ENCODE measurements at regions not wholly inside any gene's neighbourhood (a gene's known extent, or its start where the extent isn't known, plus 50 kb on each side); places are given as distances from the start of the nearest gene placed in this dataset.
"Not testable (repeated sequence)": the region's sequence is repeated elsewhere in the genome, so short reads cannot be mapped to it uniquely, and the experiment has no call there.

DNA sequence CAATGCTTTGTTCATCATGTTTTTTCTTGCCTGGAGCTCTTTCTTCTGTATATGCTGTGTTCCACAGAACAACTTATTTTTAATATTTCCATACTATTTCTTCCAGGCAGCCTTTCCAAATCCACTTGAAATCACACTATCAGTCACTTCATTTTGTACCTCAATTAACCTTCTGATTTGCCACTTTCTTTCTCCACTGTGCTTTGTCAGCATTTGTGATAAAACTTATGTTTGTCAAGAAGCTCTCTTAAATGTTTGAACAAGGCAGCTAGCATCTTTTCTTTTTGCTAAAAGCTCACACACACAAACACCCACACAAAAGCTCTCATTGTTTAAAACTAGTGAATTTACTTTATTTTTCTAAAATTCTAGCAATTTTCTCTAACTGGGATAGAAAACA, 2014.7 kb upstream of the RAG2 start:
- ChIA-PET CTCF (no interaction called here), POLR2A (no interaction called here)
- TF ChIP-seq SUZ12 (IDR thresholded peaks at IDR 0.05), result no peak
- TF ChIP-seq L3MBTL2 (conservative IDR thresholded peaks at IDR 0.05), result no peak
- no peak for TF ChIP-seq ARNT (IDR thresholded peaks at IDR 0.05)
- no peak for TF ChIP-seq SP1 (IDR thresholded peaks at IDR 0.05)
- DNase-seq (ENCODE audit: extremely low spot score), result no peak

DNA sequence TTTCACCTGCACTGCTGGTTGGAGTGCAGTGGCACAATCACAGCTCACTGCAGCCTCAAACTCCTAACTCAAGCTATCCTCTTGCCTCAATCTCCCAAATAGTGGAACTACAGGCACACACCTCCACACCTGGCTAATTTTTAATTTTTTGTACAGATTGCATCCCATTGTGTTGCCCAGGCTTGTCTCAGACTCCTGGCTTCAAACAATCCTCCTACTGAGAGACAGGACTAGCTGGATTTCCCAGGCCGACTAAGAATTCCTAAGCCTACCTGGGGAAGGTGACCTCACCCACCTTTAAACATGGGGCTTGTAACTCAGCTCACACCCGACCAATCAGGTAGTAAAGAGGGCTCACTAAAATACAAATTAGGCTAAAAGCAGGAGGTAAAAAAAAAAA, 2003.3 kb upstream of the RAG2 start:
- POLR2A ChIA-PET; CTCF ChIA-PET; DNase-seq (ENCODE audit: extremely low spot score): not testable (repeated sequence)

DNA sequence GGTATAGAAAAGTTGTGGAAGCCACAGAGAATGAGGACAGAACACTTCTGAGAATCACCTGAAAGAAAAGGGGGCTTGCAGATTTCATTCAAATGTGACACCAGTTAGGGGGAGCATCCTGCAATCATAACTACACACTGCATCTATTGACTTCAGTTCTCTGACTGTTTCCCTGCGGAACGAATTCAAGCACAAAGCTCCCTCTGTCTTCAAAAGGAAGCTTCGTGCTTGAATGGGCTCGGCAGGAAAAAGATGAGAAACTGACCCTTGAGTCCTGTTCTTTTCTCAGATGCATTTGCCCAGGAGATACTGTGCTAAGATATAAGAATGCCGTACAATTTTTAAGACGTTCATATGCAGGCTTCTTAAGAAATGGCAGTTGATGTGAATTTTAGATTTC, 2000.4 kb upstream of the RAG2 start:
- ChIA-PET CTCF (no interaction called here), POLR2A (no interaction called here)
- DNase-seq (ENCODE audit: extremely low spot score), result no peak
- no peak for TF ChIP-seq HDGF (IDR thresholded peaks at IDR 0.05; ENCODE audit: borderline replicate concordance)
- no peak for TF ChIP-seq ARNT (IDR thresholded peaks at IDR 0.05)
- TF ChIP-seq FOXM1 (IDR thresholded peaks at IDR 0.05; ENCODE audit: borderline replicate concordance), result no peak
- no peak for TF ChIP-seq LEF1 (IDR thresholded peaks at IDR 0.05; ENCODE audit: borderline replicate concordance)
- TF ChIP-seq CTBP1 (IDR thresholded peaks at IDR 0.05; ENCODE audit: borderline replicate concordance), result no peak
- no peak for TF ChIP-seq FOXA1 (IDR thresholded peaks at IDR 0.05)
- no peak for TF ChIP-seq SP1 (IDR thresholded peaks at IDR 0.05)
- TF ChIP-seq, protein P1, sequence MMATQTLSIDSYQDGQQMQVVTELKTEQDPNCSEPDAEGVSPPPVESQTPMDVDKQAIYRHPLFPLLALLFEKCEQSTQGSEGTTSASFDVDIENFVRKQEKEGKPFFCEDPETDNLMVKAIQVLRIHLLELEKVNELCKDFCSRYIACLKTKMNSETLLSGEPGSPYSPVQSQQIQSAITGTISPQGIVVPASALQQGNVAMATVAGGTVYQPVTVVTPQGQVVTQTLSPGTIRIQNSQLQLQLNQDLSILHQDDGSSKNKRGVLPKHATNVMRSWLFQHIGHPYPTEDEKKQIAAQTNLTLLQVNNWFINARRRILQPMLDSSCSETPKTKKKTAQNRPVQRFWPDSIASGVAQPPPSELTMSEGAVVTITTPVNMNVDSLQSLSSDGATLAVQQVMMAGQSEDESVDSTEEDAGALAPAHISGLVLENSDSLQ (IDR thresholded peaks at IDR 0.05), result no peak
- no peak for TF ChIP-seq FOXK2 (IDR thresholded peaks at IDR 0.05)
- no peak for TF ChIP-seq BHLHE40 (IDR thresholded peaks at IDR 0.05; ENCODE audit: borderline replicate concordance)
- no peak for TF ChIP-seq ELF4 (IDR thresholded peaks at IDR 0.05)
- TF ChIP-seq L3MBTL2 (conservative IDR thresholded peaks at IDR 0.05), result no peak
- TF ChIP-seq ZNF384 (IDR thresholded peaks at IDR 0.05), result no peak
- TF ChIP-seq SUZ12 (IDR thresholded peaks at IDR 0.05), result no peak
- no peak for TF ChIP-seq NFRKB (IDR thresholded peaks at IDR 0.05)
- no peak for TF ChIP-seq TARDBP (IDR thresholded peaks at IDR 0.05)

DNA sequence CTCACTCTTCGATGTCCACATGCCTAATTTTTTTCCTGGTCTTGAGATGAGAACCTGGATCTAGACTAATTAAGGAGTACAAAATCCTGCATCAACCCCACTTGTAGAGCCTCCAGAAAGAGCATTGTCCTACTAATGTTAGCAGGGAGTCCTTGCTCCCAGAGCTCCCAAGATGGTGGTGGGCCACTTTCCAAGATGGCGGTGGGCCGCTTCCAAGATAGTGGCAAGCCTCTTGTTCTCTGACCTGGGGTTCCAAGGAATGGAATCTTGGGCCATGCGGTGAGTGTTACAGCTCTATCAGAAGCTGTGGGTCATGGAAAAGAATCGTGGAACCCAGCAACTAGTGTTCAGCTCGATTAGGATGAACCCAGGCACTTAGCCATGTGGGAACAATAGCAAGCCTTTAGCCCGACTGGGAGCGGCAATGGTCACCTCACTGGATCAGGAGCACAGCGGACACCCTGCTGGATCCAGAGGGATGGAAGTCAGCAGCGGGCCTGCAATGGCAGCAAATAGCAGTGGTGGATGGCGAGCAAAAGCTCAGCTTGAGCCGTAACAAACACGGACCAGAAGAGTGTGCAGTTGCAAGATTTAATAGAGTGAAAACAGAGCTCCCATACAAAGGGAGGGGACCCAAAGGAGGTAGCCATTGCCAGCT, 1997.5 kb upstream of the RAG2 start:
- POLR2A ChIA-PET; CTCF ChIA-PET; DNase-seq (ENCODE audit: extremely low spot score): not testable (repeated sequence)

DNA sequence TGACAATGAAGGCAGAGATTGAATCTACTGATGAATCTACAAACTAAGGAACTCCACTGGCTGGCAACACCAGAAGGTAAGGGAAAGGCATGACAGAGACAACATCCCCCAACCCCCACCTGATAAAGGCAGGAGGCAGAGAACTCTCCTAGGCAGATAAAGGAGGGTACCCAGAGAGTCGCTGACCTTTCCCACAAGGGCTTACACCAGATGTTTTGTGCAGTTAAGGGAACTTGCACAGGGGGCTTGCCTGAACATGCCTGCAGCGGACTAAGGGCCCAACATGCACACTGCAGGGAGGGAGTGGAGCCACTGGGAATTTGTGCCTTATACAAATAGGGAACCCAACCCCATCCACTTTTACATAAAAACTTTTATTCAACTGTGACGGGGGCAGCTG, 1996.9 kb upstream of the RAG2 start:
- POLR2A ChIA-PET, result no interaction called here
- no peak for DNase-seq (ENCODE audit: extremely low spot score)

DNA sequence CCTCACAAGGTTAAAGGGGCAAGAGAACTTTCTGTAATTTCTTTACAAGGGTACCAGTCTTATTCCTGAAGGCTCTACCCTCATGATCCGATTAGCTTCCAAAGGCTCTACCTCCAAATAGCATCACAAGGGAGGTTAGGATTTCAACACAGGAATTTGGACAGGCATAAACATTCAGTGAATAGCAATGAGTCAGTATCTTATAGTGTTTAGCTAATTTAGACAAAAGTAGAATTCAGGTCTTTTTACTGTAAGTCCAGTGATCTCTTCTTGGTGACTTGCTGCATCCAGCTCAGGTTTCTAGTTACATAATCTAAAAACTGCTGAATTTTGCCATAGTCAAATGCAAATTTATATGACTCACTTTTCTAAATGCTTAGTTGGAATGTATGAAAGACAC, 1995.6 kb upstream of the RAG2 start:
- ChIA-PET POLR2A (no interaction called here), CTCF (interaction anchor here (0.6 kb wide), 1 partner anchor 1489 kb away, joined by 6 read pairs; no protein-coding TSS in a partner anchor)

More for the DNA sequence above, 1996.9 kb upstream of the RAG2 start:
- no peak for TF ChIP-seq FOXK2 (IDR thresholded peaks at IDR 0.05)
- TF ChIP-seq LEF1 (IDR thresholded peaks at IDR 0.05; ENCODE audit: borderline replicate concordance), result no peak
- no peak for TF ChIP-seq BHLHE40 (IDR thresholded peaks at IDR 0.05; ENCODE audit: borderline replicate concordance)
- TF ChIP-seq ZNF384 (IDR thresholded peaks at IDR 0.05), result no peak
- TF ChIP-seq, protein P1 (IDR thresholded peaks at IDR 0.05), result no peak
- TF ChIP-seq ARNT (IDR thresholded peaks at IDR 0.05), result no peak
- TF ChIP-seq FOXA1 (IDR thresholded peaks at IDR 0.05), result no peak
- TF ChIP-seq HDGF (IDR thresholded peaks at IDR 0.05; ENCODE audit: borderline replicate concordance), result no peak
- TF ChIP-seq TARDBP (IDR thresholded peaks at IDR 0.05), result no peak
- TF ChIP-seq FOXM1 (IDR thresholded peaks at IDR 0.05; ENCODE audit: borderline replicate concordance), result no peak
- no peak for TF ChIP-seq ELF4 (IDR thresholded peaks at IDR 0.05)
- TF ChIP-seq SP1 (IDR thresholded peaks at IDR 0.05), result no peak
- TF ChIP-seq NFRKB (IDR thresholded peaks at IDR 0.05), result no peak
- TF ChIP-seq SUZ12 (IDR thresholded peaks at IDR 0.05), result no peak
- TF ChIP-seq L3MBTL2 (conservative IDR thresholded peaks at IDR 0.05), result no peak
- TF ChIP-seq CTBP1 (IDR thresholded peaks at IDR 0.05; ENCODE audit: borderline replicate concordance), result no peak
- CTCF ChIA-PET, result no interaction called here

DNA sequence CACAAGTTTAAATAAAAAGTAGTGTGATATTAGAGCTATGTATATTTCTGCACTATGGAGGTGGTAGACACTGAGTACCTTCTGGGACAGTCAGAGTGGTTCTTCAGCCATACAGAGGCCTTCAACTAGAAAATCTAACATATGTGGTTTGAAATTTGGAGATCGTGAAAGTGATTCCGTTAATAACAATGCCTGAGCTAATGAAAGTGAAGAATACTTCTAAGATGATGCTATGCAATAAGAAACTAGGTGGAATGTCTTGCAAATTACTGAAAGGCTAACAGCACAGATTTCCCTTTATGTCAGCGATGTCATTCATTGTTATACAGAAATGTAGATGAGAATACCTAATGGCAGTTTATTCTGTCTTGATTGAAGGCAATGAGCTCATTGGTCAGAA, 1984.7 kb upstream of the RAG2 start:
- no peak for DNase-seq (ENCODE audit: extremely low spot score)
- no peak for TF ChIP-seq NFRKB (IDR thresholded peaks at IDR 0.05)
- TF ChIP-seq L3MBTL2 (conservative IDR thresholded peaks at IDR 0.05), result no peak
- no peak for TF ChIP-seq TARDBP (IDR thresholded peaks at IDR 0.05)
- no peak for TF ChIP-seq ELF4 (IDR thresholded peaks at IDR 0.05)
- TF ChIP-seq BHLHE40 (IDR thresholded peaks at IDR 0.05; ENCODE audit: borderline replicate concordance), result no peak
- no peak for TF ChIP-seq FOXA1 (IDR thresholded peaks at IDR 0.05)
- TF ChIP-seq, protein P1 (IDR thresholded peaks at IDR 0.05), result no peak
- no peak for TF ChIP-seq SUZ12 (IDR thresholded peaks at IDR 0.05)
- no peak for TF ChIP-seq CTBP1 (IDR thresholded peaks at IDR 0.05; ENCODE audit: borderline replicate concordance)
- ChIA-PET POLR2A (no interaction called here), CTCF (no interaction called here)

More for the DNA sequence above, 1995.6 kb upstream of the RAG2 start:
- DNase-seq (ENCODE audit: extremely low spot score), result no peak
- TF ChIP-seq NFRKB (IDR thresholded peaks at IDR 0.05) (no peak), TARDBP (IDR thresholded peaks at IDR 0.05) (no peak), ZNF384 (IDR thresholded peaks at IDR 0.05) (no peak), L3MBTL2 (conservative IDR thresholded peaks at IDR 0.05) (no peak), SP1 (IDR thresholded peaks at IDR 0.05) (no peak), FOXM1 (IDR thresholded peaks at IDR 0.05; ENCODE audit: borderline replicate concordance) (no peak), FOXA1 (IDR thresholded peaks at IDR 0.05) (no peak), FOXK2 (IDR thresholded peaks at IDR 0.05) (no peak), LEF1 (IDR thresholded peaks at IDR 0.05; ENCODE audit: borderline replicate concordance) (no peak), SUZ12 (IDR thresholded peaks at IDR 0.05) (no peak), ELF4 (IDR thresholded peaks at IDR 0.05) (no peak), BHLHE40 (IDR thresholded peaks at IDR 0.05; ENCODE audit: borderline replicate concordance) (no peak), HDGF (IDR thresholded peaks at IDR 0.05; ENCODE audit: borderline replicate concordance) (no peak), ARNT (IDR thresholded peaks at IDR 0.05) (no peak)
